ENCODE measurements at regions not wholly inside any gene's neighbourhood (a gene's known extent, or its start where the extent isn't known, plus 50 kb on each side); places are given as distances from the start of the nearest gene placed in this dataset.

DNA sequence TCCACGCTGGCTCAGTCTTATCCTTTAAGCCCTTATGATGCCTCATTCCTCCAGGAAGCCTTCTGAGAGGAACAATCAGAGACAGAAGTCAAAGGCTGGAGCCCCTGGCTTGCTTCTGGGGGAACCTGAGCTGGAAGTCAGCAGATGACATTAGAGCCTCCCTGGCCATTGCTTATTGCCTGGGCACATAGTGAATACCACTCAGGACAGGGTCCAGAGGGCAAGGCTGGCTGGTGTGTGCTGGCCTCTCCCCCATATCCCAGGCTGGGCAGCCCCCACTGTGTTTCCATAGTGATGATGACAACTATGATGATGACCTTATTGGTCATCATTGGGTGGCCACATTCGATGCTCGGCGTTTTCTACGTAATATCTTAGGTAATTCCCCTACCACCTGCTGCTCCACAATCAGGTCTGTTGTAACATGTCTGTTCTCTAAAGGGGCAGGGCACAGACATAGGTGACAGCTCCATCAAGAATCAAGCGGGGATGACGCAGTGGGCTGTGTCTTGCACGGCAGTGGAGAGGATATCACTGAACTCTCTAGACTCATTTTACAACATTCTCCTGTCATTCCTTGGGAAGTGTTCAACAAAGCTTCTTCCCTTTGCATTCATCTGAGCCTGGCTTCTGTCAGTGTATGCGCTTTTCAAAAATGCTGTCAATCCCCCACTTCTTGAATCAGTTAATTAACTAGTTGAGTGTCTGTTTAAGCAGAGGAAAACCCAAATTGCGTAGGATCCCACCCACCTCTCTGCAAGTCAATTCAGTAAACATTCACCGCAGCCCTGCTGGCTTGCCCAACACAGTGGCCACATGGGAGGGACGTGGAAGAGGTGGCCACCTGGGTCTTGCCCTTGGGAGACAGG, 89.4 kb upstream of the TSHZ3 start (continued):
- no peak for TF ChIP-seq MEF2A (IDR thresholded peaks at IDR 0.05; ENCODE audit: borderline replicate concordance, low read depth)
- TF ChIP-seq, protein P1, sequence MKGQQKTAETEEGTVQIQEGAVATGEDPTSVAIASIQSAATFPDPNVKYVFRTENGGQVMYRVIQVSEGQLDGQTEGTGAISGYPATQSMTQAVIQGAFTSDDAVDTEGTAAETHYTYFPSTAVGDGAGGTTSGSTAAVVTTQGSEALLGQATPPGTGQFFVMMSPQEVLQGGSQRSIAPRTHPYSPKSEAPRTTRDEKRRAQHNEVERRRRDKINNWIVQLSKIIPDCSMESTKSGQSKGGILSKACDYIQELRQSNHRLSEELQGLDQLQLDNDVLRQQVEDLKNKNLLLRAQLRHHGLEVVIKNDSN (IDR thresholded peaks at IDR 0.05; ENCODE audit: borderline replicate concordance, low read depth), result no peak
- TF ChIP-seq CHD2 (IDR thresholded peaks at IDR 0.05; ENCODE audit: low read length, partially characterized antibody), result no peak
- TF ChIP-seq SIN3A (IDR thresholded peaks at IDR 0.05; ENCODE audit: borderline replicate concordance, low read depth, low read length), result no peak
- TF ChIP-seq, protein P2, sequence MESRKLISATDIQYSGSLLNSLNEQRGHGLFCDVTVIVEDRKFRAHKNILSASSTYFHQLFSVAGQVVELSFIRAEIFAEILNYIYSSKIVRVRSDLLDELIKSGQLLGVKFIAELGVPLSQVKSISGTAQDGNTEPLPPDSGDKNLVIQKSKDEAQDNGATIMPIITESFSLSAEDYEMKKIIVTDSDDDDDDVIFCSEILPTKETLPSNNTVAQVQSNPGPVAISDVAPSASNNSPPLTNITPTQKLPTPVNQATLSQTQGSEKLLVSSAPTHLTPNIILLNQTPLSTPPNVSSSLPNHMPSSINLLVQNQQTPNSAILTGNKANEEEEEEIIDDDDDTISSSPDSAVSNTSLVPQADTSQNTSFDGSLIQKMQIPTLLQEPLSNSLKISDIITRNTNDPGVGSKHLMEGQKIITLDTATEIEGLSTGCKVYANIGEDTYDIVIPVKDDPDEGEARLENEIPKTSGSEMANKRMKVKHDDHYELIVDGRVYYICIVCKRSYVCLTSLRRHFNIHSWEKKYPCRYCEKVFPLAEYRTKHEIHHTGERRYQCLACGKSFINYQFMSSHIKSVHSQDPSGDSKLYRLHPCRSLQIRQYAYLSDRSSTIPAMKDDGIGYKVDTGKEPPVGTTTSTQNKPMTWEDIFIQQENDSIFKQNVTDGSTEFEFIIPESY (IDR thresholded peaks at IDR 0.05; ENCODE audit: borderline replicate concordance, low read depth), result no peak
- TF ChIP-seq TCF12 (IDR thresholded peaks at IDR 0.05), result no peak
- TF ChIP-seq, protein P3, sequence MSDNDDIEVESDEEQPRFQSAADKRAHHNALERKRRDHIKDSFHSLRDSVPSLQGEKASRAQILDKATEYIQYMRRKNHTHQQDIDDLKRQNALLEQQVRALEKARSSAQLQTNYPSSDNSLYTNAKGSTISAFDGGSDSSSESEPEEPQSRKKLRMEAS (IDR thresholded peaks at IDR 0.05; ENCODE audit: low read depth), result no peak
- no peak for TF ChIP-seq ELF1 (IDR thresholded peaks at IDR 0.05)
- TF ChIP-seq, protein P4, sequence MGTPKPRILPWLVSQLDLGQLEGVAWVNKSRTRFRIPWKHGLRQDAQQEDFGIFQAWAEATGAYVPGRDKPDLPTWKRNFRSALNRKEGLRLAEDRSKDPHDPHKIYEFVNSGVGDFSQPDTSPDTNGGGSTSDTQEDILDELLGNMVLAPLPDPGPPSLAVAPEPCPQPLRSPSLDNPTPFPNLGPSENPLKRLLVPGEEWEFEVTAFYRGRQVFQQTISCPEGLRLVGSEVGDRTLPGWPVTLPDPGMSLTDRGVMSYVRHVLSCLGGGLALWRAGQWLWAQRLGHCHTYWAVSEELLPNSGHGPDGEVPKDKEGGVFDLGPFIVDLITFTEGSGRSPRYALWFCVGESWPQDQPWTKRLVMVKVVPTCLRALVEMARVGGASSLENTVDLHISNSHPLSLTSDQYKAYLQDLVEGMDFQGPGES (IDR thresholded peaks at IDR 0.05; ENCODE audit: low read depth, low read length), result no peak

DNA sequence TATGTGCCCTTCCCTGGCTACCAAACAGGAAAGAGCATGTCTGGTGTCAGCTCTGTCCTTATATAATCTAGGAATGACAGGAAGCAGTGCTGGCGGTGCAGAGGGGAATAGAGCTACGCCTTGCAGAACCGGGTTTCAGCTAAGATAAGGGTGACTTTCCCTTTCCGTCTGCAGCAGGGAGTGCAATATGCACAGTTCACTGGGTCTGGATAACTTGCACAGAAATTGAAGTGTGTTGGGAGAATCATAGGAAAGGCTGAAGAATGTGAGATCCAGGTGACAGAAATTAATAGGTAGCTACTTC, 90.0 kb upstream of the TSHZ3 start:
- POLR2A ChIA-PET, result no interaction called here
- Histone ChIP-seq H3K4me1 (ENCODE audit: control insufficient read depth in 1 of 2, insufficient read depth in 2 of 2, low read depth in 1 of 2, low read length in 1 of 2) (no peaks in the 10 kb centered on the region), H3K4me2 (no peak overlapping the region), H4K20me1 (ENCODE audit: insufficient read depth) (no peaks in the 10 kb centered on the region), H3F3A (replicated peaks; ENCODE audit: insufficient read depth) (no peaks in the 10 kb centered on the region), H3K79me2 (ENCODE audit: insufficient read depth) (no peaks in the 10 kb centered on the region), H3K9ac (no peak overlapping the region), H3K36me3 (replicated peaks in 1 of 2; ENCODE audit: control insufficient read depth in 1 of 2, insufficient read depth in 2 of 2, low read length in 1 of 2) (no peaks in the 10 kb centered on the region), H2AFZ (ENCODE audit: low read depth) (no peak overlapping the region), H3K27me3 (ENCODE audit: insufficient read depth) (no peaks in the 10 kb centered on the region), H3K27ac (ENCODE audit: low read depth in 2 of 2, low read length in 1 of 2) (no peak overlapping the region), H3K9me2 (no peaks in the 10 kb centered on the region), H3K4me3 (ENCODE audit: low read depth in 2 of 2, low read length in 1 of 2) (no peak overlapping the region), H3K9me3 (no peaks in the 10 kb centered on the region)
- whole genome bisulfite sequencing (ENCODE audit: low lambda C conversion rate), result 52% methylated on average over 4 of the region's 4 CpGs
- no peak for DNase-seq
- CTCF ChIA-PET, result no interaction called here
- TF ChIP-seq, protein P2 (IDR thresholded peaks at IDR 0.05; ENCODE audit: borderline replicate concordance, low read depth), result no peak
- TF ChIP-seq NFIC (IDR thresholded peaks at IDR 0.05; ENCODE audit: borderline replicate concordance) (no peak), MEF2A (IDR thresholded peaks at IDR 0.05; ENCODE audit: borderline replicate concordance, low read depth) (no peak), ELF1 (IDR thresholded peaks at IDR 0.05) (no peak), SIN3A (IDR thresholded peaks at IDR 0.05; ENCODE audit: borderline replicate concordance, low read depth, low read length) (no peak), JUND (IDR thresholded peaks at IDR 0.05) (no peak), RFX5 (IDR thresholded peaks at IDR 0.05; ENCODE audit: low read length) (no peak), FOXM1 (IDR thresholded peaks at IDR 0.05; ENCODE audit: low read depth) (no peak), EP300 (IDR thresholded peaks at IDR 0.05; ENCODE audit: borderline replicate concordance in 1 of 2, low read depth in 1 of 2, low read length in 1 of 2) (no peak), NRF1 (IDR thresholded peaks at IDR 0.05; ENCODE audit: low read depth, low read length) (no peak), POLR2AphosphoS5 (IDR thresholded peaks at IDR 0.05; ENCODE audit: low read depth, low read length) (no peak), GABPA (IDR thresholded peaks at IDR 0.05; ENCODE audit: low read depth) (no peak)
- TF ChIP-seq, protein P5, sequence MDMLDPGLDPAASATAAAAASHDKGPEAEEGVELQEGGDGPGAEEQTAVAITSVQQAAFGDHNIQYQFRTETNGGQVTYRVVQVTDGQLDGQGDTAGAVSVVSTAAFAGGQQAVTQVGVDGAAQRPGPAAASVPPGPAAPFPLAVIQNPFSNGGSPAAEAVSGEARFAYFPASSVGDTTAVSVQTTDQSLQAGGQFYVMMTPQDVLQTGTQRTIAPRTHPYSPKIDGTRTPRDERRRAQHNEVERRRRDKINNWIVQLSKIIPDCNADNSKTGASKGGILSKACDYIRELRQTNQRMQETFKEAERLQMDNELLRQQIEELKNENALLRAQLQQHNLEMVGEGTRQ (IDR thresholded peaks at IDR 0.05; ENCODE audit: borderline replicate concordance, low read depth, low read length), result no peak
- TF ChIP-seq, protein P6, sequence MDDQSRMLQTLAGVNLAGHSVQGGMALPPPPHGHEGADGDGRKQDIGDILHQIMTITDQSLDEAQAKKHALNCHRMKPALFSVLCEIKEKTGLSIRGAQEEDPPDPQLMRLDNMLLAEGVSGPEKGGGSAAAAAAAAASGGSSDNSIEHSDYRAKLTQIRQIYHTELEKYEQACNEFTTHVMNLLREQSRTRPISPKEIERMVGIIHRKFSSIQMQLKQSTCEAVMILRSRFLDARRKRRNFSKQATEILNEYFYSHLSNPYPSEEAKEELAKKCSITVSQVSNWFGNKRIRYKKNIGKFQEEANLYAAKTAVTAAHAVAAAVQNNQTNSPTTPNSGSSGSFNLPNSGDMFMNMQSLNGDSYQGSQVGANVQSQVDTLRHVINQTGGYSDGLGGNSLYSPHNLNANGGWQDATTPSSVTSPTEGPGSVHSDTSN (IDR thresholded peaks at IDR 0.05), result no peak

All from SK-N-SH (cell line).